ENCODE measurements at regions not wholly inside any gene's neighbourhood (a gene's known extent, or its start where the extent isn't known, plus 50 kb on each side); places are given as distances from the start of the nearest gene placed in this dataset.

DNA sequence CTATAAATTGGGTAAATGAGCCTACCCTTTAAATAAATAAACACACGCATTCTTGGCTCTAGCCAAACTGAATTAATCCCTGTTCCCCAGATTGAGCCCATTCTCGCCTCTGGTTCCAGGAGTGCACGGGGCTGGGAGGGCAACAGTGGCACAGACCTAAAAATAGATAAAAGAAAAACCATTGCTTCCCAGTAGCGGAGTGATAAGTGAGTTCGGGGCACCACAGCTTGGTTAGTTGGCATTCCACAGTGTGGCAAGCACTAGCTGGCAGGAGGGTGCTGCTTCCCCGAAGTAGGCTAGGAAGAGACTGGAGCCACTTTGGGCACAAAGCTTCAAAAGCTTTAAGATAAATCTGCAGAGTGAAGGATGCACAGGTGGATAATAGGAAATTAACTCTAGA is 322.2 kb upstream of the SGCD start:
- no peak for DNase-seq
- CTCF ChIA-PET = no interaction called here
- no peak overlapping the region for H3K4me3 ChIP-seq (ENCODE audit: low read length)
- TF ChIP-seq, protein P1, sequence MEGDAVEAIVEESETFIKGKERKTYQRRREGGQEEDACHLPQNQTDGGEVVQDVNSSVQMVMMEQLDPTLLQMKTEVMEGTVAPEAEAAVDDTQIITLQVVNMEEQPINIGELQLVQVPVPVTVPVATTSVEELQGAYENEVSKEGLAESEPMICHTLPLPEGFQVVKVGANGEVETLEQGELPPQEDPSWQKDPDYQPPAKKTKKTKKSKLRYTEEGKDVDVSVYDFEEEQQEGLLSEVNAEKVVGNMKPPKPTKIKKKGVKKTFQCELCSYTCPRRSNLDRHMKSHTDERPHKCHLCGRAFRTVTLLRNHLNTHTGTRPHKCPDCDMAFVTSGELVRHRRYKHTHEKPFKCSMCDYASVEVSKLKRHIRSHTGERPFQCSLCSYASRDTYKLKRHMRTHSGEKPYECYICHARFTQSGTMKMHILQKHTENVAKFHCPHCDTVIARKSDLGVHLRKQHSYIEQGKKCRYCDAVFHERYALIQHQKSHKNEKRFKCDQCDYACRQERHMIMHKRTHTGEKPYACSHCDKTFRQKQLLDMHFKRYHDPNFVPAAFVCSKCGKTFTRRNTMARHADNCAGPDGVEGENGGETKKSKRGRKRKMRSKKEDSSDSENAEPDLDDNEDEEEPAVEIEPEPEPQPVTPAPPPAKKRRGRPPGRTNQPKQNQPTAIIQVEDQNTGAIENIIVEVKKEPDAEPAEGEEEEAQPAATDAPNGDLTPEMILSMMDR (IDR thresholded peaks at IDR 0.05) = no peak
- H3K4me1 ChIP-seq (ENCODE audit: insufficient read depth, low read length) = no peaks in the 10 kb centered on the region
- Mint-ChIP-seq H3K9me3 (no peaks in the 10 kb centered on the region), H3K27me3 (peaks cover 22% of the 10 kb centered on the region), H3K27ac (no peak overlapping the region), H3K36me3 (ENCODE audit: low read depth) (no peaks in the 10 kb centered on the region), H3K4me1 (ENCODE audit: low read depth) (no peaks in the 10 kb centered on the region), H3K4me3 (no peak overlapping the region)
- ATAC-seq (ENCODE audit: poor library complexity) = no peak
- no peak overlapping the region for H3K27ac ChIP-seq (ENCODE audit: low read depth in 1 of 2, low read length in 2 of 2)
- intact Hi-C loops (cut with DNase I, micrococcal nuclease) = no loop called here
- no peaks in the 10 kb centered on the region for H3K27me3 ChIP-seq (ENCODE audit: control insufficient read depth in 1 of 2, insufficient read depth in 2 of 2, low read length in 2 of 2)
- H3K36me3 ChIP-seq (ENCODE audit: insufficient read depth, low read length) = no peaks in the 10 kb centered on the region
- POLR2A ChIA-PET = no interaction called here
- H3K9me3 ChIP-seq (ENCODE audit: control insufficient read depth in 1 of 2, insufficient read depth in 1 of 2, low read length in 2 of 2) = no peaks in the 10 kb centered on the region

DNA sequence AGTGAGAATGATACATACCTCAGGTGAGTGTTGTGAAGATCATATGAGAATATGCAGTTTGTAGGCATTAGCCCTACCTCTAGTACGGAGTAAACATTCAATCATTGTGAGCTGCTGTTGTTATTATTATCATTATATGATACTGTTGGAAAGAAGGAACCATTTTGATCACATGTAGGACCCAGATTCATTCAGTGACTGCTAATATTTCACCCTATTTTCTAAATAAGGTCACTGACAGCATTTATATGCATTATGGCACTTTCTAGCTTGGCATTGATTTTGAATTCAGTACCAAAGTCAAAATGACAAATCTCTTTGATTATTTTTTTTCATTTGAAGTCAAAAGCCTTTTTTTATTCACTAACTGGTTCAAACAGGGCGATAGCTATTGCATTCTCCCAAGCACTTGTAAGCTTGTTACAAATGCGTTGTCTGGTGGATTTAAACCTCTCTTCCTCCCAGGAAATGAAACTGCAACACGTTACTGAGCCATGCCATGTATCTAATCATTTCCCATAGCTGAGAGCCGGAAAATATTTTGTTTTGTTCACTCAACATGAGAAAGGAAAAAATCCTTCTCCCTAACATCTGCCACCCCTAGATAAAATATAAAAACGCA is 320.8 kb upstream of the SGCD start:
- no peak for ATAC-seq (ENCODE audit: poor library complexity)
- no peak overlapping the region for H3K27ac Mint-ChIP-seq
- Histone ChIP-seq H3K27ac (ENCODE audit: low read depth in 1 of 2, low read length in 2 of 2) (no peak overlapping the region), H3K9me3 (ENCODE audit: control insufficient read depth in 1 of 2, insufficient read depth in 1 of 2, low read length in 2 of 2) (no peaks in the 10 kb centered on the region), H3K36me3 (ENCODE audit: insufficient read depth, low read length) (no peaks in the 10 kb centered on the region), H3K4me1 (ENCODE audit: insufficient read depth, low read length) (no peaks in the 10 kb centered on the region), H3K27me3 (ENCODE audit: control insufficient read depth in 1 of 2, insufficient read depth in 2 of 2, low read length in 2 of 2) (no peaks in the 10 kb centered on the region), H3K4me3 (ENCODE audit: low read length) (no peak overlapping the region)
- H3K4me3 Mint-ChIP-seq = no peak overlapping the region
- TF ChIP-seq, protein P1 (IDR thresholded peaks at IDR 0.05) = no peak
- CTCF ChIA-PET = no interaction called here
- intact Hi-C loops (cut with DNase I, micrococcal nuclease) = no loop called here
- POLR2A ChIA-PET = no interaction called here
- peaks cover 22% of the 10 kb centered on the region for H3K27me3 Mint-ChIP-seq
- no peaks in the 10 kb centered on the region for H3K36me3 Mint-ChIP-seq (ENCODE audit: low read depth)
- H3K9me3 Mint-ChIP-seq = no peaks in the 10 kb centered on the region
- no peaks in the 10 kb centered on the region for H3K4me1 Mint-ChIP-seq (ENCODE audit: low read depth)
- DNase-seq = no peak

DNA sequence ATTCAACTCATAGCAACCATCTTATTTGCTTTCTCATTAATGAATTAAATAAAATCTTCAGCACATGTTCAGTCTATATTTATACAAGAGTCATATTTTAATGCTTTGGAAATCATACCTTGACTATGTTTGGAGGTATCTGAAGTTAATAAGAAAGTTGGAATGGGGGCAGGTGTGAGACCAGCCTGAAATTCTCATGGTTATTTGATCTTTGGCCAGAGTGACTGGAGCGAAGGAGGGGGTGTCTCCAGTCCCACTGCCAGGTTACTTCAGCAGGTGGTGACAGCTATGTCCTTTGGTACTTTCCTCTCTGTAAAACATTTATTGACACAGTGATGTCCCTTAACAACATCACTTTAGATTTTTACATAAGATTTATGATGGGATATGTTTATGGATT is 318.1 kb upstream of the SGCD start:
- Mint-ChIP-seq H3K9me3 (no peaks in the 10 kb centered on the region), H3K36me3 (ENCODE audit: low read depth) (no peaks in the 10 kb centered on the region), H3K27ac (no peak overlapping the region), H3K4me1 (ENCODE audit: low read depth) (no peaks in the 10 kb centered on the region), H3K27me3 (peaks cover 22% of the 10 kb centered on the region), H3K4me3 (no peak overlapping the region)
- POLR2A ChIA-PET = no interaction called here
- intact Hi-C loops (cut with DNase I, micrococcal nuclease) = no loop called here
- Histone ChIP-seq H3K36me3 (ENCODE audit: insufficient read depth, low read length) (no peaks in the 10 kb centered on the region), H3K27me3 (ENCODE audit: control insufficient read depth in 1 of 2, insufficient read depth in 2 of 2, low read length in 2 of 2) (no peaks in the 10 kb centered on the region), H3K9me3 (ENCODE audit: control insufficient read depth in 1 of 2, insufficient read depth in 1 of 2, low read length in 2 of 2) (no peaks in the 10 kb centered on the region), H3K4me3 (ENCODE audit: low read length) (no peak overlapping the region), H3K27ac (ENCODE audit: low read depth in 1 of 2, low read length in 2 of 2) (no peak overlapping the region), H3K4me1 (ENCODE audit: insufficient read depth, low read length) (no peaks in the 10 kb centered on the region)
- TF ChIP-seq, protein P1 (IDR thresholded peaks at IDR 0.05) = no peak
- DNase-seq (no peak), ATAC-seq (ENCODE audit: poor library complexity) (no peak)
- CTCF ChIA-PET = no interaction called here
